Cardiac fibroblast (primary cell): ENCODE measurements at regions not wholly inside any gene's neighbourhood (a gene's known extent, or its start where the extent isn't known, plus 50 kb on each side); places are given as distances from the start of the nearest gene placed in this dataset.

ENCODE experiments used
- DNase-seq, 2 donors: peaks; one replicate each; pipeline versions ENCODE4 v3.0.0 to v3.0.0-alpha.2; 2010; ENCODE audit warnings: low read depth in 2 of 2
- H3K4me3 ChIP-seq, 2 donors: replicated peaks in 1 of 2; 1 replicate in 1 of 2; 2 replicates in 1 of 2; pipeline ENCODE4 v1.5.1; 2011; ENCODE audit warnings: low read depth in 2 of 2, low read length in 2 of 2, mild to moderate bottlenecking in 2 of 2, moderate library complexity in 1 of 2
- CTCF ChIP-seq: IDR thresholded peaks from one replicate; pipeline ENCODE4 v1.5.1; 2011; ENCODE audit warnings: low read depth, mild to moderate bottlenecking, low read length, inconsistent platforms

GRCh38 chr3:135760581-135760980 lies 204.9 kb upstream of the PPP2R3A start:
- no peak overlapping the region for H3K4me3 ChIP-seq
- no peak for TF ChIP-seq CTCF
- no peak for DNase-seq

- no peak for DNase-seq
- TF ChIP-seq CTCF: no peak
- no peak overlapping the region for H3K4me3 ChIP-seq
Measured at GRCh38 chr3:135762188-135762856, 203.2 kb upstream of the PPP2R3A start.

DNA sequence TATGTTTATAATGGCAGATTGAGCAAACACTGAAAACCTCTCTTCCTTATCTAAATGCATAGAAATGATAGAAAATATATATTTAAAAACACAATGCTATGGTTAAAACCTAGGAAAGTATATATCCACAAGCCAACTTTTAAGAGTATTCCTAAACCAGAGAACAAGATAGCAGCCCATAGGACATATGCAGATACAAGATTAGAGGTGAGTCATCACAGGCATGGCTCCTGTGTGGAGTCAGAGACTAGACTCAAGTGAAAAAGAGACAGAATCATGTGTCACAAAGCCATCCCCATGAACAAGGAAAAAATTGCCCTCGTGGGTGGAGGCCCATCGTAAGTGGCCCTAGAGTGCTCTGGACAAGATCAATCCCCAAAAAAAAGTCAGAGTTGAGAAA lies 199.4 kb upstream of the PPP2R3A start:
- no peak overlapping the region for H3K4me3 ChIP-seq
- no peak for TF ChIP-seq CTCF
- DNase-seq: no peak

- H3K4me3 ChIP-seq: no peak overlapping the region
- no peak for TF ChIP-seq CTCF
Measured at GRCh38 chr3:135771760-135772159, 193.8 kb upstream of the PPP2R3A start.

GRCh38 chr3:135779024-135779423 lies 186.5 kb upstream of the PPP2R3A start:
- H3K4me3 ChIP-seq: no peak overlapping the region
- no peak for TF ChIP-seq CTCF
- no peak for DNase-seq

More at GRCh38 chr3:135771760-135772159, 193.8 kb upstream of the PPP2R3A start:
- no peak for DNase-seq

DNA sequence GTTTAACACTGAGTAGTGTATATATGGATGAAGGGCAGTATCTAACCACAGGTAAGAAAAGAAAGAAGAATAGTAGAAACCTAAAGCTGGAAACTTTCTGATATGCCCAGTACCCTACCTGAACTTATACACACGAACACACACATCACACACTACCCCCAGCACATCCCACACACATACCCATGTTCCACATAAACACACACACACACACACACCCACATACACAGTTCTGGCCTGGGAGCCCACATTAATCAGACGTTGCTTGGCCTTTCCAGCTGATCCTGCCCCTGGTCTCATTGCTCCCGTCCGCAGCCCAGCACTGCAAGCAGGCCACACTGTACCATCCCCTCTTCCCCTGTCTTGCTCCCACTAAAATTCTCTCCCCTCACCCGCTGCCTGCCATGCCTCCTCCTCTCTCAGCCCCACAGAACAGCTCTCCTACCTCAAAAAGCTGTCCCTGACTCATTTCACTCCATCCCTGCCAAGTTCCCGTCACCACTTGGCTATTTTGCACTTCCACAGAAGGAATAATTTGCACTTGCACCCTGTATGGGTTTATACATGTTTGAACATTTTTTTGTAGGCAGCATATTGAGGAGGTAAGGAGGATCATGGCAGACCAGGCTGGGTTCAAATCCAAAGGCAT lies 185.8 kb upstream of the PPP2R3A start:
- H3K4me3 ChIP-seq: no peak overlapping the region
- TF ChIP-seq CTCF: no peak
- no peak for DNase-seq
